Stimulated activated CD8-positive, alpha-beta memory T cell treated with anti-CD3 and anti-CD28 coated beads, Interleukin-7, amount 100 ng/mL, for 4 hours (primary cell): ENCODE measurements at regions not wholly inside any gene's neighbourhood (a gene's known extent, or its start where the extent isn't known, plus 50 kb on each side); places are given as distances from the start of the nearest gene placed in this dataset.

Experiments used
- DNase-seq, 2 donors: peaks; one replicate each; pipeline ENCODE4 v3.0.0-alpha.2; 2020; ENCODE audit warnings: low read depth in 2 of 2

- no peak for DNase-seq
These were observed 219.1 kb upstream of the STK17B start for GRCh38 chr2:196390243-196391148.

DNA sequence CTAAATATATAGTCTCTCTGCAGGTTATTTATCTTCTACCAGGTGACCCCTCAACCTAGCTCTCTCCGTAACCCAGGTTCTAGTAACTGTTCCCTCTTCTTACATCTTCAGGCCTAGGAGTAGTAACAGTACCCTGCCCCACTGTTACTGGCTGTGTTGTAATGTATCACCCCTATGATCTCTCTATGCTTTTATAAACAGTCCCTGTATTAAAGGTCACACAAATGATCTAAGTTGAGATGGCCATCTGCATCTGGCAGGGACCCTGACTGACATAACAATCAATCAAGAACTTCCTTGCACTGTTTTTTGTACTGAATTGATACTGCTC lies 219.7 kb upstream of the STK17B start:
- DNase-seq: no peak

DNA sequence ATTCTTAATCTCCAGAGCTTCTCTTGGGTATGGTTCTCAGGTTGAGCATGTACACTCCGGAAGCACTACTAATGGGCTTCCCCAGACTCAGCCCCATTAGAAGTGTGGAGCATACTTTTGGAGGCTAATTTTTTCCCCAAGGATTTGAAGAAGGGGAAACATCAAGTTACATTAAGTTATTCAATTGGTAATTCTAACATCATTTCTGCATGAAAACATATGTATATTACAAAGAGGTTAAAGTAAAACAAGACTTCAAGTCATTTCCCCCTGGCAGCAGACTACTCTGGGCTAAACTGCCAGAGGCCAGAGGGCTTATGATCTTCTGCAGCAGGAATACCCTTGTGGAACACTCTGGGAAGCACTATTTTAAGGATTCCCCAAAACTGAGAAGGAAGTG lies 227.7 kb upstream of the STK17B start:
- no peak for DNase-seq

GRCh38 chr2:196399722-196400691 lies 228.6 kb upstream of the STK17B start:
- DNase-seq: no peak

- no peak for DNase-seq
These were observed 232.1 kb upstream of the STK17B start for GRCh38 chr2:196403471-196403870.

DNA sequence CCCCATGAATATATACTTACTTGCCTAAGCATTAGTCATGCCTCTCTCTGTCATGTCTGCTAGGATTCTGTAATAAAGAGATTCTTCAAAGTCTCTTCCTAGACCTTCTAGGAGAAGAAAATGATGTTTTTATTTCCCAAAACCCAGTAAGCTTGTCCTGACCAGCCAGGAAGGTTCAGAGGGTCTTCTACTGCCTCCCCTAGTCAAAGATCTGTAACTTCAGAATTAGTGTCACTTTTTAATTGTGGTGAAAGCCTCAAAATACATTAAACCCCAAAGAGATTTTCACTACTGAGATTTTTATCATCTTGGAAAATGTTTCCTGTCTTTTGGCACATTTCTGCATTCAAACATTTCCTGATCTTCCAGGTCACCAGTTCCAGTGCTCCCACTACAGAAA lies 232.9 kb upstream of the STK17B start:
- no peak for DNase-seq

GRCh38 chr2:196407675-196408264 lies 231.7 kb upstream of the CCDC150 start:
- DNase-seq: no peak

- DNase-seq: no peak
These were observed 230.1 kb upstream of the CCDC150 start for GRCh38 chr2:196409376-196409775.

GRCh38 chr2:196410008-196410407 lies 229.5 kb upstream of the CCDC150 start:
- DNase-seq: no peak

- DNase-seq: no peak
These were observed 225.7 kb upstream of the CCDC150 start for GRCh38 chr2:196413821-196414274.

DNA sequence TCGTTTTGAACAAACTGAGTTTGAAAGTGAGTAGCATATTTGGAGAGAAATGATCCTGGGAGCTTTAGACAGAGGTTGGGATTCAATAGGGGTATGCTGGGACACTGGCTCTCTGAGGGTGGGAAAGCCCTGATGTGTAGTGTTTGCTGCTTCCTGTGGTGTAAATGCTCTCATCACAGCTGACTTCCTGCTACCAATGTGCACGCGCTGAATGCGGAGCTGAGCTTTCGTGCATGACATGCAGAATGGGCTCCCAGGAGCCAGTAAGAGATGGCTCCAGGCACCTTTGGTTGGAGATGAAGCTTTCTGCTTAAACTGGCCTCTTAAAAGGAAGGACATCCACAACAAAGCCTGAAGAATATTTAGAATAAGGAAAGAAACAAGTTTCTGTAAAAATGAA lies 224.1 kb upstream of the CCDC150 start:
- DNase-seq: no peak

DNA sequence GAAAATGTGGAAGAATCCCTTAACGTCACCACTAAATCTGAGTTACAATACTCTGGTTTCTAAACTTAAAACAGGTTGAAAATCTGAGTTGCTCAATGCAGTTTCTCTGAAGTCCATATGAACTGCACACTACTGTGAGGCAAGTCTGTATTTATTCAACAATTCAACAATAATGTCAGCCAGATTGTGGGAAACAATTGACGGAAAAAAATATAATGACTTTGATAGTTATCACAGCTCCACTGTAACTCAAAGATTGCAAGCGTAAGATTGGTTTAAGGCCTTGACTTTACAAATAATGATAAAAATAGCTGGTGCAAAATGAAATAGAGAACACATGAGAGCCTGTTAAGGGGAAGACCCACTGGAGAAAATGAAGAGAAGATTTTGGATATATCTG lies 219.4 kb upstream of the CCDC150 start:
- DNase-seq: no peak

DNA sequence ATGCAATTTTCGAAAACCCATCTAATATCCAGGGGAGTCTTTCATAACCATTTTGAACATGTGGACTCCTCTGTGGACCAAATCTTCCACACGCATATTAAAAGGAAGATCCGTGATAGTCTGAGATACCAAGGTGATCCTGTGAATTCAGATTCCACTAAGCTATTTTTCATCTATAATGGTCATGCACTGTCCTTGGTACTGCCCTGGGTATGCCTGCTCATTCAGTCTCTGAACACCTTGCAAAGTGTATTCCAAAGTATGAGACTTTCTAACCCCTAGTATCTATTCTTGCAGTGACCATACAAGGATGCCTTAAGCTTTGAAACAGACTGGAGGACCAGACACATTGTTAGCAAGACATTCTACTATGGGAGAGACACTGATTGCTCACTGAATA lies 217.6 kb upstream of the CCDC150 start:
- no peak for DNase-seq

DNA sequence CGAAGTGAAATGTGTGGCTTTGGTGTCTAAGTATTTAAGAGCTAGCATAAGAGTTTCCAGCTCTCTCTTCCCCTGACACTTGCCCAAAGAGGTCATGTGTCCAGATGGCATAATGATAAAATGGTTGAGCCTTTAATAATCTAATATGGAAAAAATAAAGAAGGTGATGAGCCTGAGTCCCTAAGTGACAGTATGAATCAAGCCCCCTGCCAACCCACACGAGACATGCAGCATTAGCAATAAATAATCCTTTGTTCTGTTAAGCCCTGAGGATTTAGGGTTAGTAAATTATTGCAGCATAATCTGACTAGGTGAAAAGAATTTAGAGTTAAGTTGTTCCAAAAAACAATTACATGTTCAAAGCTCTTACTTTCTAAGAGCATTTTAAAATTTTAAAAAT lies 217.2 kb upstream of the CCDC150 start:
- no peak for DNase-seq

DNA sequence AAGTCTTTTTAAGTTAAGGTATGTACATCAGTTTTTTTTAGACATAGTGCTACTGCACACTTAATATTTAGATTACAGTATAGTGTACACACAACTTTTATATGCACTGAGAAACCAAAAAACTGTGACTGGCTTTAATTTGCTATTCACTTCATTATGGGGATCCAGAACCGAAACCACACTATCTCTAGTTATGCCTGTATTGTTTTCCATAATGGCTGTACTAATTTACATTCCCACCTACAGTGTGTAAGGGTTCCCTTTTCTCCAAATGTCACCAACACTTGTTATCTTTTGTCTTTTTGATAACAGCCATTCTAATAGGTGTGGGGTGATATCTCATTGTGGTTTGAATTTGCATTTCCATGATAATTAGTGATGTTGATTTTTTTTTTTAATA lies 213.4 kb upstream of the CCDC150 start:
- no peak for DNase-seq

GRCh38 chr2:196427986-196428634 lies 211.4 kb upstream of the CCDC150 start:
- DNase-seq: no peak

DNA sequence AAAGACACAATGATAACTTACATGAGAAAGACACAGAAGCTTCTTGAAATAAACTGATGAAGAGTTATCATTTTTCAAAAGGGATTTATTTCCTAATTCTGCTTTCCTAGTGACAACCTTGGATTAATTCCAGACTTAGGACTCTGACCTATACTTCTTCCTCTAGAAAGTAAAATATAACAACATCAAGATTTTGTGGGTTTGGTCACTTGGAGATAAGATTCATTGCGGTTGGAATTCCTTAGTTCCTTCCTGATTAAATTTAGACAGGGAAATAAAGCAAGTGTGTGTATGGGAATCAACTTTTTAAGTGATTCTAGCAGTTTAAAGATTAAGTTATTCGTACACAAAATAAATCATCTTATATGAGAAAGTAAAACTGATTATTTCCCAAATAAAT lies 208.4 kb upstream of the CCDC150 start:
- no peak for DNase-seq

DNA sequence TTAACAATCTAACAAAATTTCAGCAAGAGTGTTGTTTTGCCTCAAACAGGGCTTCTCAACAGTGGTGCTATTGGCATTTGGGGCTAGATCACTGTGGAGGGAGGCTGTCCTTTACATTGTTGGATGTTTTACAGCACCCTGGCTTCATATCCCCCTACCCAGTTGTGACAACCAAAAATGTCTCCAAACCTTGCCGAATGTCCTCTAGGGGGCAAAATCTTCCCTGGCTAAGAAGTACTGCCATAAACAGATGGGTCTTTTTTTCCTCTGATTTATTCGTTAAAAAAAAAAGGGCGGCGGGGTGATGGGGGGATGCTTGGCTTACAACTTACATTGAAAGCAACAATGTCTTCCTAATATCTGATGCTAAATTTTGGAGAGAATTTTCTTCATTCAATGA lies 207.6 kb upstream of the CCDC150 start:
- no peak for DNase-seq

- DNase-seq: no peak
These were observed 206.4 kb upstream of the CCDC150 start for GRCh38 chr2:196433116-196433515.

DNA sequence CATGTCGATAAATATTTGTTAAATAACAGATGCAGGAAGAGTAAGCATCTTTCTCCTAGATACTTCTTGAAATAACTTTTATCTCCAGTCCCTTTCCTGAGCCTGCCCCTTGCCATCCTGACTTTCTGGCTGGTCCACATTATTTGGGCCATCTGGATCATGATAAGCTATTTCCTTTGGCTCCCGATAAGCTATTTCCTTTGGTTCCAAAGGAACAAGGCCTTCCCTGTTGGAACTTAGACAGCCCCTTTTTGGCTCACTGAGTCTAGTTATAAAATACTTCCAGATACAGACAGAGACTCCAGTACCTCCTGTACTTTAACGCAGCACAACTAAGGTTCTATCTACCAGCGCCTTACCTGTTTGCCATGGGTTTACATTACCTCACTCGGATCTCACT lies 205.3 kb upstream of the CCDC150 start:
- DNase-seq: no peak

DNA sequence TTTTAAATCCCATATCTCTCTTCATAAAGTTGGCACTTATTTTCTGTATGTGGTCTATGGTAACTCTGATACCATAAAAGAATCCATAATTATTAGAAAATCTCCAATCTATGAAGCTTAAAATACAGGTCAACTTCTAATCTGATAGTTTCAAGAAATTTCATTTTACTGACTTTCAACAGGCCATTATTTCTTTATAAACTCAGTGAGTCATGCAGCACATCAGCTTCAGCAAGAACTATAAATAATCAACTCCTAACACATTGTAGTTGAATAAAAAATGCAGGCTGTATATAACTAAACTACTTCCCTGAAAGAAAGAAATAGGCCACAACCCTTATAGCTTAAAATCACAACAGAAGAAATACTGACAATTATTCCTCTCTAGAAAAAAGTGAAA lies 204.3 kb upstream of the CCDC150 start:
- DNase-seq: no peak

DNA sequence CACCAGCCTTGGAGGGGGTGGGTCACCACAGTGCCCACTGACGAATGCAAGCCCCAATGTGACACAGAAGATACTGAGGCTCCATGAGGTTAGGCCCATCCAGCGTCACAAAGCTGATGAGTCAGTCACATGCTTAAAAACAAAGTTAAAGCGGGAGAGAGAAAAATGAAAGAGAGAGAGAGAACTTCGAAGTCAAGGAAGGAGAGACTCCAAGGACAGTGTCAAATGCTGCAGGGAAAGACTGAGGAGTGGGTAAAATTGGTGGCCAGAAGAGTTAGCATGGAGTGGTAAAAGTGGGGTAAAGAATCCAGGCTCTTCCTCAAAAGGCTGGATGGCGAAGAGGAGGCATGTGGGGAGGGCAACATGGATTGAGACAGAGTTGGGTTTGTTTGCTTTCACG lies 201.9 kb upstream of the CCDC150 start:
- DNase-seq: no peak
